GM12865 (cell line): ENCODE measurements at regions not wholly inside any gene's neighbourhood (a gene's known extent, or its start where the extent isn't known, plus 50 kb on each side); places are given as distances from the start of the nearest gene placed in this dataset.

Experiments used
- DNase-seq: peaks from one replicate; pipeline ENCODE4 v3.0.0; 2010; ENCODE audit warnings: low read depth
- H3K4me3 ChIP-seq: 2 replicates; pipeline ENCODE4 v1.5.1; 2011; ENCODE audit warnings: mild to moderate bottlenecking, low read depth, low read length, control low read depth
- CTCF ChIP-seq: IDR thresholded peaks from 2 replicates; pipeline ENCODE4 v1.5.1; 2011; ENCODE audit warnings: low read length, control low read depth, low read depth, inconsistent platforms; ENCODE audit not compliant: insufficient read depth; ENCODE audit errors: missing control alignments

GRCh38 chr2:185179743-185180142 is 558.9 kb upstream of the FSIP2 start:
- TF ChIP-seq CTCF, result no peak
- no peak overlapping the region for H3K4me3 ChIP-seq
- no peak for DNase-seq

DNA sequence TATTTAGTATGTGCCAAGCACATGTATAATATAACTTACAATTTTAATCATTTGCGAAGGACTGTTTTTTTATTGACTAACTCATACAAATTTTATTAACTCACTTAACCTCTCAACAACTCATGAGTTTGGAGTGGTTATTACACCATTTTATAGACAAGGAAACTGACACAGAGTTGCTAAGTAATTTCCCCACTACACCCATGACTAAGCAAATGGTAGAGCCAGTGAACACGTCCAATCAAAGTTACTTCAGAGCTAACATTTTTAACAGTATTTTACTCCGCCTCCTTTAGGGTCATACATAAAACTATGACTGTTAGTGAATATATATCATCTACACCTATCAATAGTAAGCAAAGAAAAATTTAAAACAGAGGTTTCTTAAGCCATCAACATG is 556.7 kb upstream of the FSIP2 start:
- no peak for DNase-seq
- no peak overlapping the region for H3K4me3 ChIP-seq
- TF ChIP-seq CTCF, result no peak

DNA sequence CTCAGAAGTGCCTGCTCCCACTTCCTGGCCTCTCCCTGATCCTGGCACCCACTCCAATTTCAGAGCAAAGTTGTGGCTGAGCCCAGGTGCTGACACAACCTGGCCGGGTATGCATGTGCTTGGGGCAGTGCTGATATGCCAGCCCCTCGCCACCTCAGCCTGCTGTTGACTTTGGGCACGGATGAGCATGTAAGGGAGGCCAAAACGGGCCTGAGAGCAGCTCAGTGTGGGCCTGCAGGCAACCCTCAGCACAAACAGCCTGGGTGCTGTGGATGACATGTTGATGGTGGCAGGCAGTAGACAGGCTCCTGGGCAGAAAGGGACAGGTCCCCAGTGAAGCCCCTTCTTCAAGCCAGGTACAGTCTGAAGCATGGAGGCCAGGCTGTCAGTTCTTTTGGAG is 553.6 kb upstream of the FSIP2 start:
- DNase-seq, result no peak
- no peak overlapping the region for H3K4me3 ChIP-seq
- no peak for TF ChIP-seq CTCF

DNA sequence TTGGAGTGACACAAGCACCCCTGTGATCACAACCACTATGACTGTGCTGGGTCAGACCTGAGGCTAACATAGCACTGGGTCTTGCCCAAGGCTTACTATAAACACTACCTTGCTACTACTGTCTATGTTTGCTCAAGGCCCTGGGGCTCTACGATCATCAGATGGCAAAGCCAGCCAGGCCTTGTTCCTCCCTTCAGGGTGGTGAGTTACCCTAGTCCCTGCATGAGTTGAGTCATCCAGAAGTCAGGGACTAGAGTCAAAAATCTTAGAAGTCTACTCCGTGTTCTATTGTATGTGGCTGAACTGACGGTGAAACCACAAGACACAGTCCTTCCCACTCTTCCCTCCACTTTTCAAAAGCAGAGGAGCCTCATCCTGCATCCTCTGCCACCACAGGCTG is 551.2 kb upstream of the FSIP2 start:
- TF ChIP-seq CTCF, result no peak
- no peak for DNase-seq
- H3K4me3 ChIP-seq, result no peak overlapping the region

GRCh38 chr2:185188656-185189055 is 549.9 kb upstream of the FSIP2 start:
- DNase-seq, result no peak
- no peak for TF ChIP-seq CTCF
- H3K4me3 ChIP-seq, result no peak overlapping the region

GRCh38 chr2:185201063-185201462 is 537.5 kb upstream of the FSIP2 start:
- no peak overlapping the region for H3K4me3 ChIP-seq
- TF ChIP-seq CTCF, result no peak
- DNase-seq, result no peak

GRCh38 chr2:185202381-185202780 is 536.2 kb upstream of the FSIP2 start:
- TF ChIP-seq CTCF, result no peak
- DNase-seq, result no peak
- no peak overlapping the region for H3K4me3 ChIP-seq
